ENCODE measurements at regions not wholly inside any gene's neighbourhood (a gene's known extent, or its start where the extent isn't known, plus 50 kb on each side); places are given as distances from the start of the nearest gene placed in this dataset.
"Not testable (repeated sequence)": the region's sequence is repeated elsewhere in the genome, so short reads cannot be mapped to it uniquely, and the experiment has no call there.

DNA sequence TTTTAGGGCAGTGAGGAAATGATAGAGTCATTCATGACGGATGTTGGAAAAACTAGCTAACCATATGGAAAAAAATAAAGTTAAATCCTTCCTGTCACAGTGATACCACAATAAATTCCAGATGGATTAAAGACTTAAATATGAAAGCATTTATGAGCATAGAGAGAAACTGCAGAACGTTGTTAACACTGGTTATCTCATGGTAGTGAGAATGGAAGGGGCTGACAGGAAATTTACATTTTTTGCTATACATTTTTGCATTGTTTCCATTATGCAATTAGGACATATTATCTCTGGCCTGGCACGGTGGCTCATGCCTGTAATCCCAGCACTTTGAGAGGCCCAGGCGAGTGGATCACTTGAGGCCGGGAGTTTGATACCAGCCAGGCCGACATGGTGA, 130.5 kb upstream of the VOPP1 start:
- not testable (repeated sequence) for DNase-seq (ENCODE audit: low read depth)

DNA sequence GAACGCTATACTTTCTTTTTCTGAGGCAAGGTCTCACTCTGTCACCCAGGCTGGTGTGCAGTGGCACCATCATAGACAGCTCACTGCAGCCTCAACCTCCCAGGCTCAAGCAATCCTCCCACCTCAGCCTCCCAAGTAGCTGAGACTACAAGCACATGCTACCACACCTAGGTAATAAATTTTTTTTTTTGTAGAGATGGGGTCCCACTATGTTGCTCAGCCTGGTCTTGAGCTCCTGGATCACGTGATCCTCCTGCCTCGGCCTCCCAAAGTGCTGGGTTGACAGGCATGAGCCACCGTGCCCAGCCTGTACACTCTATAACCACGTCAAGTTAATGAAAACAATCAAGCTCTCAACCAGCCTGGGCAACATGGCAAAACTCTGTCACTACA, 127.1 kb upstream of the VOPP1 start:
- not testable (repeated sequence) for DNase-seq (ENCODE audit: low read depth)

DNA sequence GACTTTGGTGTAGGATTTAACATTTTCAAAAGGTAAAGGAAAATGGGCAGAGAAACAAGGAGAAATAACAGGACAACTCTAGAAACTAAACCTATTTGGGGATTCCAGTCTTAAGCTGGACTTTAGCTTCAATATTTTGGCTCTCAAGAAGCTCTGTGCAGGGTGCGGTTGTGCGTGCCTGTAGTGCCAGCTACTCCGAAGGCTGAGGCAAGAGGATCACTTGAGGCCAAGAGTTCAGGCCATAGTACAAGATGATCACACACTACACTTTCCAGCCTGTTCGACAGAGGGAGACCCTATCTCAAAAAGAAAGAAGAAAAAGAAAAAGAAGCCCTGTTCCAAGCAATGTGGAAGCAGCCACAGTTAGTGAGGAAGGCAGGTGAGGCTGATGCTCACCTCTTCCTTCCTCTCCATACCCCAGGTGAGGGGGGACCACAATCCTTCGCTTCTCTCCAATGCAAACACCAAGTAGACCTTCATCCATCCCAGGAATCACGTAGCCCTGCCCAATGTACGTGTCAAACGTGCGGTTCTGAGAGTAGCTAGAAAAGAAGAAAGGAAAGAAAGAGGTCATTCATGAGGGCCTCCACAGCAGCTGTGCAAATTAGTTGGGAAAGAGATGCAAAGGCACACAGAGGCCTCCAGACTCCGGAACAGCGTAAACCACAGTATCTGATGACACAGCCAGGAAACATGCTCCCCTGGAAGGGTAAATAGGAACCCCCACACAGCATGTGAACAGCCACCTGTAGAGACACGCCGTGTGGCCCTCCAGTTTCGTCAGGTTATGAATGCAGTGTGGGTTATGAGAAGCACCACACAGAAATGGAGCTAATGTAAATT, 126.5 kb upstream of the VOPP1 start:
- not testable (repeated sequence) for DNase-seq (ENCODE audit: low read depth)

DNA sequence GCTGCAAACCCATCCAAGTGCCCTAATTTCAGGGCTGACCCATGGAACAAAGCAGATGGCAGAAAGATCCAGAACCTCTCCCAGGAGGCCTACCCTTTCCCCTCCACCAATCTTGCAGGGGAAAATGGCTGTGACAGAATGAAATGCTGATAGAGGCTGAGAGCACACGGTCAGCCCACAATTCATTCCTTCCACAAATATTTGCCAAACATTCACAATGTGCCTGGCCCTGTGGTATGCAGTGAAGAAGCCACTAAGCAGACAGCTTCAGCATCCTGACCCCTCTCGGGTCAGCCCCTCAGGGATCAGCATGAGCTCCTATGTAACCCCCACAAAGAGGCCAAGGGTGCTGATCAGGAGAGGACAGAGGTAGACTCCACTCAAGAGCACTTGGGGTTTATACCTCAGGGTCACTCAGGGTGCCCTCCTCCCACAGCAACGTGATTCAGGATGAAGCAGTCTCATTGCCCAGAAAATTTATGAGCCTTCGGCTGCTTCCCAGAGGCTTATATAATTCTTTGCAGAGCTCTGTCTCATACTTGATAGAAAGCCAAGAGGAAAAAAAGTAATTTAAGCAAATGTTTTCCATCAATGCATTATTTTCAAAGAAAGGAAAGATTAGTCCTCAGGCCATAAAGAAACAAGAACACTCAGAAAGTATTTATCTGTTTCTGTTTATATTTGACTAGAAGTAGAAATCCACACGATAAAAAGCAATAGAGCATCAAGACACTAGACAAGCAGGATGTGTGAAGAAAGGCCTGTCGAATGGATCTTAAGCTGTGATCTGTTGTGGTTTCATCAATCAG, 123.8 kb upstream of the VOPP1 start:
- peak; percentile 66 for DNase-seq (ENCODE audit: low read depth)

DNA sequence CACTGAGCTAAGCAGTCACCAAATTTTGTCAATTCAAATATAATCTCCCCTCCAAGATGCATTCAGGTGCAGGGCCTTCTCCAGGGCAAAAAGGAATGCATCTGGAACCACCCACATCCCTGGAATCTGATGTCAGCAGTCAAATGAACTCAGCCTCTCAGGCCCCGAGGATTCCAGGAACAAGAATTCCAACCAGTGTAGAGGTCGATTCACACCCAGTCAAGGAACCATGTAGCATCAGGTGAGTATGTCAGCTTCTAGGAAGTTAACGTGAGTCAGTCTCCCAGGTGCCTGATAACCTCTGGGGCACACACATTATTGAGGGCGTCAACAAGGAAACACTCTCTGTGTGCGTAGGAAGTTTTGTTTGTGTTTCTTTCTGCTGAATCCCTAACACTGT, 122.2 kb upstream of the VOPP1 start:
- DNase-seq (ENCODE audit: low read depth) = not testable (repeated sequence)

DNA sequence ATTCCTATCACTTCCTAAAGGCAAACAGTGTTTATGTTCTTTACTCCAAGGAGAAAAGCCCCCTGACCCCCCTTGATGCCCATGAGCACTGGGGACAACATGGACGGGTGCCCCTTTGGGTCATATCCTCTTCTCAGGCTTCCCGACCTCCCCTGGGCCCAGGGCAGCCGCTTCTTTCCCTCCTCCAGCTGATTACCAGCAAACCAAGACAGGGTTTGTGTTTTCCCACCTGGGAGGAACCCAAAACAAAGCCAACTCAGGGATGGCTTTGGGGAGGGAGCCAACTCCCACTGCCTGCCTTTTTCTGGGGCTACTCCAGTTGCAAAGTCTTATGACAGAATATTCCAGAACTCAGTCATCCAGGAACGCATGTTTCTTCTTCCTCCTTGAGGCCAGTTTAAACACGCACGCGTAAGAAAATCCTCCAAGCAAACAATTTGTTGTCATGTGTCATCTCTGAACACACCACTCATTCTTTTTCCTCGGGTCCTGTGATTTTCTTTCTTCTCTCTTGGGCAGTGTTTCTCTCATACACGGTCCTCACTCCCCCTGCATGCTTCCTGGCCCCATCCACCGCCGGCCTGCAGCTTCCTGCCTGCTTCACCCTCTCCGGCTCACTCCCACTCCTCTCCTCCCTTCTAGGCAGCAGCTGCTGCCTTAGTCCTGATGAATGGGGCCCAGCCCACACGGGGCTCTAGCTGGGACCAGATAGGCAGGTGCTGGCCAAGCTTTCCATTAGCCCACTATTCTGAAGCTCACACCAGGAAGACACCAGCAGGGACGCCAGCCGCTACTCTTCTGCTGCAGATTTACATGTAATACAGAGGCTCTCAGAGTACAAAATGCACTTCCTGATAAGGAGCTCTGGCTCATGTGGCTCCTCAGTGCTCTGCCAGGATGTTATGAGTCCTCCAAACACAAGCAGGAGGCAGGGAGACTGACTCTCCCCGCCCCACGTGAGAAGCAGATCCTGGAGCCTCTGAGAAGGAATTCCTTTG, 116.7 kb upstream of the VOPP1 start:
- peak; percentile 16 for DNase-seq (ENCODE audit: low read depth)

DNA sequence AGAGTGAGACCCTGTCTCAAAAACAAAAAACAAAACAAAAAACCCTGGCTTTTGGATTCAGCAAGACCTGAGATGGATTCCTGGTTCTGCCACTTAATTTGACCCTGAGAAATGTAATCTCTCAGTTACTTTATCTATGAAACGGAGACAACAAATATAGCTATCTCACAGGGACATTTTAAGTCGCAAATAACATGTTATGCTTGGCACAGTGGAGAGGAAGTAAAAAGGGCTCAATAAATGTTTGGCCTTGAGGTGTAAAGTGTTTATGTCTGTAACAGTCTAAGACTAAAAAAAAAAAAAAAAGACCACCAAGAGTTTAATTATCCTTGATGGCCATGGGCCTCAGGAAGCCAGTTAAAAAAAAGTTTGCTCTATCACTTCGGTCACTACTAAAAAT, 116.0 kb upstream of the VOPP1 start:
- not testable (repeated sequence) for DNase-seq (ENCODE audit: low read depth)

DNA sequence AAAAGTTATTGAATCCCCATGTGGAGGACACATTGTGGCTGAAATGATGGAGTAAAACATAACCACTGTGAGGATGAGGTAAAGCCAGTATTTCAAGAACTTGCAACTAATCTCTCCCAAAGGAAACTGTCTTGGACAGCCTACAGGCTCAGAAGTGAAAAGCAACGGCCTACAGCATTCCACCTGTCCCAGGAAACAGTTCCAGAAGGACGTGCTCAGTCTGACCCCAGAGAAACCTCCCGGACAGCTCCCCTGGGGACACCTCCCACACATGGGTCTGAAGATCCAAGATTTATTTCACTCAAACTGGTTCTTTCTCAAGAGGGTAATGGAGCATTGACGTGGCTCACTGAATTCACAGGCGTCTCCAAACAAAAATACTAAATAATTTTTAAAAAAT, 115.0 kb upstream of the VOPP1 start:
- not testable (repeated sequence) for DNase-seq (ENCODE audit: low read depth)

DNA sequence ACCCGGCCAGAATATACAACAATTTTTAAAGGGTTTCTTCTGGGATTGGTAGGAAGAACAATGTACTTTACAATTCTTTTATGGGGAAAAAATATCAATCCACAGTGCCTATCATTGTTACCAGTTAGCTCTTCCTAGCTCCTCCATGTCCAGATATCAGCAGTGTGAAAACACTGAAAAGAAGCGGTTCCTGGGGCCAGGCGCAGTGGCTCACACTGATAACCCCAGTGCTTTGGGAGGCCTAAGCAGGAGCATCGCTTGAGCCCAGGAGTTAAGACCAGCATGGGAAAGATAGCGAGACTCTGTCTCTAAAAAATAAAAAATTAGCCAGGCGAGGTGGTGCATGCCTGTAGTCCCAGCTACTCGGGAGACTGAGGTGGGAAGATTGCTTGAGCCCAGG, 114.5 kb upstream of the VOPP1 start:
- DNase-seq (ENCODE audit: low read depth) = not testable (repeated sequence)

DNA sequence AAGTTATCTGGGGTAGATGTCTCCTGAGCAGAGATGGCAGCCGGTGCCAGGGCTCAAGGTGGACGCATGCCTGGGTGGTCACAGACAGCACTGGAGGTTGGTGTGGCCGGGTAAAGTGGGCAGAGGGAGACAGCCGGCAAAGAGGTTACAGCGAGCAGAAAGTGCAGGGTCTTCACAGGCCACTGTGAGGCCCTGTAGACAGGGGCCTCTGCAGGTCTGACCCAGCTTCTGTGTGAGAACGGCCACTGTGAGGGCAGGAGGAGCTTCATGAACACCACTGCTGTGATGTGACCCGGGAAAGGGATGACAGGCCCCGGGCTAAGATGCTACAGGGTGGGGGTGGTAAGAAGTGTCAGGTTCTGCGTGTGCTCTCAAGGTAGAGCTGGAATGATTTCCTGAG, 111.2 kb upstream of the VOPP1 start:
- DNase-seq (ENCODE audit: low read depth) = not testable (repeated sequence)

DNA sequence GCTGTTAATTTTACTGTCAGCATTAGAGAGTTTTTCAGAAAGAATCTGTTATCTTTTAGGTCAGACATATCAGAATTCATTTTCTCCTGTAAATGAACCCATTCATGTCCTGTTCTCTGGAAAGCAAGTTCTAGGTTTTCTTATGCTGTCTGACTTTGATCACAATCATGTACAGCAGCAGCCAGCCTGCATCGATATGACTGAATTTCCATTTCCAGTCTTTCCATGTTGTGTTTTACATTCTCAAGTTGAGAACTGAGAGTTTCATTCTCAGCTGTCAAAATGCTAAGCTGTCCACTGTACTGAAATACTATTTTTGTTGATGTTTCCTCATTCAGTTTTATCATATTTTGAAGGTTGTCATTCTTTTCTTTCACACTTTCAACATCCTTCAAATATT, 103.3 kb upstream of the VOPP1 start:
- DNase-seq (ENCODE audit: low read depth) = not testable (repeated sequence)

DNA sequence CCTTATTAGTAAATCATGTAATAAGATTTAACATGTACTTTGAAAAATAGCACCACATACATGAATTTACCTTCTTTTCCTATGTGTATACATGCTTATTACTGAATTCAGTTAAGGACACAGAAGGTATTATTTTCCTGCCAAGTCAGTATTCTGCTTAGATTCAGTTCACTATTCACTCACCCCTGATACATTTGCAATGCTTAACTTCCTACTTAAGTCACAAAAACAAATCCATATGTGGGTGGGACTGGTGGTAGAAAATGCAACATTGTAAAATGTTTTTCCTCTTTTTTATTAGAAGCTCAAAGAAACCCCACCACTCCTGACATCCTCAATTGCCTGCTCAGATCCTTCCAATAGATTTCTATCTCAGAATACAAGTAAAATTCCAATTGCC, 101.2 kb upstream of the VOPP1 start:
- not testable (repeated sequence) for DNase-seq (ENCODE audit: low read depth)

DNA sequence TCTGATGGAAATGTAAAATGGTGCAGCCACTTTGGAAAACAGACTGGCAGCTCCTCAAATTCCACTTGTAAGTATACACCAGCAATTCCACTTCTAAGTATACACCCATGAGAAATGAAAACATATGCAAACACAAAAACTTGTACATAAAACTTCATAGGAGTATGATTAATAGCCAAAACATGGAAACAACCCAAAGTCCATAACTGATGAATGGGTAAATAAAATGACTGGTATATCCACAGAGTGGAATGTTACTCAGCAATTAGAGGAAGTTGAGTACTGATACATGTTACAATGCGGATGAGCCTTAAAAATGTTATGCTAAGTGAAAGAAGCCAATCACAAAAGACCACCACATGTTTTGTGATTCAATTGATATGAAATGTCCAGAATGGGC, 99.8 kb upstream of the VOPP1 start:
- DNase-seq (ENCODE audit: low read depth) = not testable (repeated sequence)

DNA sequence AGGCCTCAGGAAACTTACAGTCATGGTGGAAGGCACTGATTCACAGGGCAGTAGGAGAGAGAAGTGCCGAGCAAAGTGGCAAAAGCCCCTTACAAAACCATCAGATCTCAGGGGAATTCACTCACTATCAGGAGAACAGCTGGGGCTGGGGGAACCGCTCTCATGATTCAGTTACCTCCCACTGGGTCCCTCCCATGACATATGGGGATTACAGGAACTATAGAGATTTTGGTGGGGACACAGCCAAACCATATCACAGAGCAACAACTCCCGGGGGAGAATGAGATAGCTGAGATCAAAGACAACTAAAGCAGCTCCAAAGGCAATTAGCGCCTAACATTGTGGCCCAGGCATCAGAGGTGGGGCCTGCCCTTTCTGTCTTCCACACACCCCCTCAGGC, 85.4 kb upstream of the VOPP1 start:
- no peak for DNase-seq (ENCODE audit: low read depth)

DNA sequence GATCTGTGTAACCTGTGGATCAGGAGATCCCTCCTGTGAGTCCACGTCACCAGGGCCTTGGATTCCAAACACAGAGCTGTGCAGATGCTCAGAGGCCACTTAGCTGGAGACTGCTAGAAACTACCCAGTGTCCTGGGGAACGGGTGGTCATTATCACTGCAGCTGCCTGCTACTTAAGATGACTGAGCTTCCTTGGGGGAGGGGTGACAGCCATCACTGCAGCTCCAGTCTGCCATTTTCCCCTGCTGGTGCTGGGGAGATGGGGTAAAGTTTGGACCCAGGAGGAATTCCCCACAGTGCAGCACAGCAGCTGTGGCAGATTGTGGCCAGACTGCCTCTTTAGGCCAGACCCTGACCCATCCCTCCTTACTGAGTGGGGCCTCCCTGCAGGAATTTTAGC, 78.8 kb upstream of the VOPP1 start:
- DNase-seq (ENCODE audit: low read depth) = no peak

DNA sequence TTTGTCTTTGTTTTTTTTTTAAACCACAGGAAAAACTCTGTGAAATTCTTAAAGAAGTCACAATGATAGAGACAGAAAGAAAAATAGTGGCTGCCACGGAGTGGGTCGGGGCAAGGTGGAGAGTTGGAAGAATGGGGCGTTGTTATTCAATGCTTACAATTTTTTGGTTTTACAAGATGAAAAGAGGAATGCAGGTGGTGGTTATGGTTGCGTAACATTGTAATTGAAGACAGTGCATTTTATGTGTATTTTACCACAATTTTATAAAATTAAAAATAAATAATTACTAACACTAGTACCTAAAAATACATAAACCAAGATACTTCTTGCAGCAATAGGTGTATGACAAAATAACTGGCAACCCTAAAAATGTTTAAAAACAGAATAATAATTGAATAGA, 76.9 kb upstream of the VOPP1 start:
- no peak for DNase-seq (ENCODE audit: low read depth)

DNA sequence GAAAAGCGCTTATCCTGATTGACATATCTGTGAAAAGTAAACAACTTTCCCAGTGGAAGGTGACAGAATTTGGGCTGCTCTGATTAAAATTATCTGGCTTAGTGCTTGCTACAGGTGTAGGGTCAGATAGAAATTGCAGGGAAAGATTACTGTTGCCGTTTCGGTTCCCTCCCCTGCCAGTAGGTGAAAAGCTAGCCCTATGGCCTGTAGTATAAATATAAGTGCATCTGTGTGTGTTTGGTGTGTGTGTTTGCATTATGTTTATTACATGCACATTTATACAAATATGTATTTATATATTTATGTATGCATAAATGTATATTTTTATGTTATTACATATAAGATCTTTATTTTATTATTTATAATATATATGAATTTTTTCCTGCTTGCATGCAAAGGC, 72.3 kb upstream of the VOPP1 start:
- no peak for DNase-seq (ENCODE audit: low read depth)

DNA sequence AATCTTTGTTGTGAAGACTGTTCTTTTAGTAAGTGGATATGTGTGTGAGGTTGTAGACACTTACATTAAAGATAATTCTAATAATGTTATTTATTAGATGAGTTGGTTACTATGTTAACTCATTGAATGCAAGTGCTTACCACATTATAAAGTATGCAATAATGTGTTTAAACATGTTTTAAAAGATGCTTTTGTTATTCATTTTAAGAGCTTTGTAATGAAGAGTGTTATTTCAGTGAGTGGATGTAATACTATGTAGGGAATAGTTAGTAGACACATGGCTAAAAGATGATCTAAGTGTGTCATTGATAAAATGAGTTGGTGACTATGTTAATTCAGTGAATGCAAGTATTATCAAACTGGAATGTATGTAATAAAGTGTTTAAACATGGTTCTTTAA, 70.0 kb upstream of the VOPP1 start:
- DNase-seq (ENCODE audit: low read depth) = no peak

DNA sequence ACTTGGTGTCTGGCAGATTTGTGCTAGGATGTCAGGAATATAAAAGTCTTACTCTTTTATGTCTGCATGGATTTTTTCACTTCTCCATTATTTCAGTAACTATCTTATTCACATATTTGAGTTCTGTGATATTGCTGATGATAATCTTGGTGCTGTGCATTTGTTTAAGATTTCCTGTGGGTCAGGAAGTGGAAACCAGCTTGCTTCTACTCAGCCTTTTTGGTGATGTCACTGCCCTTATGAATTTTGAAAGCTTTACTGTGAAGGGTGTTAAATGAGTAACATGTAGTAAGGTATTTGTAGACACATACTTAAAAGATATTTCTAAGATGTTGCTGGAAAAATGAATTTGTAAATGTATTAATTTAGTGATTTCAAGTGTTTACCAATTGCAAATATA, 69.5 kb upstream of the VOPP1 start:
- no peak for DNase-seq (ENCODE audit: low read depth)

DNA sequence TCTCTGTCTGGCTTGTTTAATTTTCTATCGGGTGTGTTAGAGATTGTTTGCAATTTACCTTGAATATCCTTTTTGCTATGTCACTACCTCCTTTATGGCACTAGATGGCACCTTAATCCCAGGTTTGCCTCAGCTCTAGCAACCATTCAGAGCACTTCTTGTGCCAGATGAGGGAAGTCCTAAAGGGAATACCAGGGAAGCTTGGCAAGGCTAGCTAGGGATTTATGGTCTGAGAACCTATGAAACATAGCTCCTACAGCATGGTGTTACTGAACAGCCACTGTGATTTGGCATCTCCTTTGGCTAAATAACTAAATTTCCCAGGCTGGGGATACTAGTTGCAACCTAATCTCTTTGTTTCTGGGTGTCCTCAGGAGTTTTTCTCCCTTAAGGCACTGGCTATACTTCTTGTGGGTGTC, 69.0 kb upstream of the VOPP1 start:
- peak; percentile 81 for DNase-seq (ENCODE audit: low read depth)

DNA sequence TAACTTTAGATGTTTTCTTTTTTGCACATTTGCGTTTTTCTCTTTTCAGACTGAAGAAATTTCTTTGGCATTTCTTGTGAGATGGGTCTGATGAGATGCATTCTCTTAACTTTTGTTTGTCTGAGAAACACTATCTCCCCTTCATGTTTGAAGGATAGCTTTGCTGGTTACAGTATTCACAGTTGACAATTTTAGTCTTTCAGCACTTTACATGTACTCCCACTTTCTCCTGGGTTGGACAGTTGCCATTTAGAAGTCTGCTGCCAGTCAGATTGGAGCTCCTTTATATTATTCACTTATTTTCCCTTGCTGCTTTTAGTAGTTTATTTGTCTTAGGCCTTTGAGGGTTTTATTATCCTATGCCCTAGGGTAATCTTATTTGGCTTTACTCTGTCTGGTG, 67.3 kb upstream of the VOPP1 start:
- no peak for DNase-seq (ENCODE audit: low read depth)

DNA sequence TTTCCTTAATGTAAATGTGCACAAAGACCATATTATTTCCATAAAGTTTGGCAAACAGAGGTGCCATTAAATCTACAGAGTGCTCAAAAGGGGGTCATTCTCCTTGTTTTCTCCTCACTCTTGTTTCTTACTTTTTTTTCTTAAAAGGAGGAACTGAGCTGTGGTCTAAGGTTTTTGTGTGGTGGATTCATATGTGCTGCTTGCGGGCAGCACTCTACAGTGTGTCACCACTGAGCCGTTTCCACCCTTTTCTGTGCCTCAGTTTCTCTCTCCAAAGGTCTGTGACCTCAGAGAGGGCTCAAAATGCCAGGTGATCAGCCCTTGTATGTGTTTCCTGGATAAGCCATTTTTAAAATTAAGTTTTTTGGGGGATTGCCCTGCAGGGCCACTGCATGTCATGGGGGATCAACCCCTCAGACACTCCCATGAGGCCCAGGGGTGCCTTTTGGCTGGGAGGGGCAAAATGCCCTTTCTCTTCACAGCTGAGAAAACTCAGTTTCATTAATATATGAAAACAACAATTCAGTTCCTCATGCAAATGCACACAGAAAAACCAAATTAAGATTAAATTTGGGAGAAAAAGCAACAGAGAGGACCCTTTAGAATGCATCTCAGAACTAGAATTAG, 56.9 kb upstream of the VOPP1 start:
- no peak for DNase-seq (ENCODE audit: low read depth)
